ENCODE measurements at regions not wholly inside any gene's neighbourhood (a gene's known extent, or its start where the extent isn't known, plus 50 kb on each side); places are given as distances from the start of the nearest gene placed in this dataset.

- no peak for TF ChIP-seq TBL1XR1 (IDR thresholded peaks at IDR 0.05; ENCODE audit: low read depth, low read length)
These were observed 138.9 kb upstream of the SVIL start (continued) for GRCh38 chr10:29773675-29774091.

- H3K4me1 ChIP-seq (ENCODE audit: control insufficient read depth, insufficient read depth, low read length): no peaks in the 10 kb centered on the region
- no peaks in the 10 kb centered on the region for H3K27me3 ChIP-seq (replicated peaks in 1 of 2; ENCODE audit: control insufficient read depth in 2 of 2, insufficient read depth in 2 of 2, low read length in 1 of 2)
- intact Hi-C loops (cut with micrococcal nuclease; ENCODE audit: unreplicated experiment) (no loop called here), in situ Hi-C loops (cut with MboI) (no loop called here)
- CTCF ChIA-PET: interaction anchor here (0.5 kb wide), 1 partner anchor 389 kb away, joined by 3 read pairs; no protein-coding TSS in a partner anchor
- POLR2A ChIA-PET: no interaction called here
- TF ChIP-seq MEF2A (IDR thresholded peaks at IDR 0.05; ENCODE audit: insufficient read depth, low read depth, low read length) (no peak), ESRRA (IDR thresholded peaks at IDR 0.05; ENCODE audit: low read length) (no peak), STAT3 (IDR thresholded peaks at IDR 0.05; ENCODE audit: low read depth, low read length) (no peak), ZBTB40 (IDR thresholded peaks at IDR 0.05; ENCODE audit: borderline replicate concordance) (peak; percentile 60; the same call in 1 of the 2 replicates), BACH1 (IDR thresholded peaks at IDR 0.05; ENCODE audit: borderline replicate concordance) (no peak), SREBF2 (IDR thresholded peaks at IDR 0.05; ENCODE audit: low read length) (no peak), ZSCAN29 (IDR thresholded peaks at IDR 0.05) (no peak), EGR1 (IDR thresholded peaks at IDR 0.05; ENCODE audit: borderline replicate concordance in 1 of 2, low read depth in 2 of 2, low read length in 2 of 2) (no peak), ZNF592 (IDR thresholded peaks at IDR 0.05) (no peak), GABPA (IDR thresholded peaks at IDR 0.05; ENCODE audit: low read depth) (peak; percentile 54; the same call in 1 of the 2 replicates)
- ATAC-seq (peak; percentile 69), FAIRE-seq (no peak), DNase-seq (ENCODE audit: low read depth, low spot score) (no peak)
- H3K79me2 ChIP-seq (ENCODE audit: control insufficient read depth, insufficient read depth, low read length): no peaks in the 10 kb centered on the region
- H3K27ac ChIP-seq (ENCODE audit: control insufficient read depth, insufficient read depth): no peak overlapping the region
- RAD21 ChIA-PET (ENCODE audit: unreplicated experiment): no interaction called here
- BruUV-seq (replicated peaks): no TSS peak
- 0% methylated on average over 5 of the region's 5 CpGs for WGBS (ENCODE audit: insufficient coverage, insufficient replicate concordance, low lambda C conversion rate, missing lambda C conversion rate)
- no peaks in the 10 kb centered on the region for H3K36me3 ChIP-seq (ENCODE audit: control insufficient read depth in 2 of 2, insufficient read depth in 2 of 2, low read length in 1 of 2)
- peak overlapping the region; percentile 21; the same call in 1 of the 2 replicates for H2AFZ ChIP-seq (ENCODE audit: control insufficient read depth, low read depth, low read length)
- H3K9me3 ChIP-seq (replicated peaks; ENCODE audit: control insufficient read depth, insufficient read depth, low read length): no peaks in the 10 kb centered on the region; the same call in 2 of the 3 replicates
- H3K4me2 ChIP-seq (ENCODE audit: control insufficient read depth, insufficient read depth): no peak overlapping the region
- SMC1A ChIA-PET (ENCODE audit: uncharacterized antibody, unreplicated experiment): no interaction called here
- H4K20me1 ChIP-seq (ENCODE audit: control insufficient read depth, insufficient read depth): no peaks in the 10 kb centered on the region
- H3K9ac ChIP-seq (ENCODE audit: control insufficient read depth, insufficient read depth, low read length): no peak overlapping the region
- H3K4me3 ChIP-seq: no peak overlapping the region
These were observed 137.6 kb upstream of the SVIL start for GRCh38 chr10:29772403-29772802.
